SHP77 (cell line): ENCODE measurements at regions not wholly inside any gene's neighbourhood (a gene's known extent, or its start where the extent isn't known, plus 50 kb on each side); places are given as distances from the start of the nearest gene placed in this dataset.
"Not testable (repeated sequence)": the region's sequence is repeated elsewhere in the genome, so short reads cannot be mapped to it uniquely, and the experiment has no call there.

ENCODE experiments used
- DNase-seq, 2 experiments: peaks; one replicate each; lab custom pipeline; 2025; lab: John Stamatoyannopoulos, UW

DNA sequence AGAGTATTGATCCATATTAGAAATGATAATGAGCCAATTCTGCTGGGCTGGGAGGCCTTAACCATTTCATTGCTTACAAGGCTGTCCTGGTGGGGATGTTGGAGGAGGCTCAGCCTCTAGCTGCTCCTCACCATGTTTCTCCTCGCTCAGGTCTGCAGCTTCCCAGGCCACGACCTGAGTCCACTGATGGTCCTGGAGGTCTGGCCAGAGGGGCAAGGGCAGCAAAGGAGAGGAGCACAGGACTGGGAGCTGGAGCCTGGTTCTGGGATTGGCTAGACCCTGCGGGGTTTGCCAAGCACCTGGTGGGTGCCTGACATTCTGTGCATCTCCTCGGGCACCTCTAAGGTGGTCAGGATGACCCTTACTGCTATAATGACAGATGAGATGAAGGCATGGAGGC, 92.6 kb downstream of the KIF26A start:
- no peak for DNase-seq

DNA sequence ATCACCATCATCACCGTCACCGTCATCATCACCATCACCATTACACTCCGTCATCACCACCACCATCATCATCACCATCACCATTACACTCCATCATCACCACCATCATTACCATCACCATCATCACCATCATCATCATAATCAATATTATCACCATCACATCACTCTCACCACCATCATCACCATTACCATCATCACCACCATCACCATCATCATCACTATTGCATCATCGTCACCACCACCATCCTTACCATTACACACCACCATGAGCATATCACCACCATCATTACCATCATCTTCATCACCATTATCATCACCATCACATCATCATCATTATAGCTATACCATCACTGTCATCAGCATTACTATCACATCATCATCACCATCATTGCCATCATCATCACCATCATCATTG, 93.7 kb downstream of the KIF26A start:
- no peak for DNase-seq

DNA sequence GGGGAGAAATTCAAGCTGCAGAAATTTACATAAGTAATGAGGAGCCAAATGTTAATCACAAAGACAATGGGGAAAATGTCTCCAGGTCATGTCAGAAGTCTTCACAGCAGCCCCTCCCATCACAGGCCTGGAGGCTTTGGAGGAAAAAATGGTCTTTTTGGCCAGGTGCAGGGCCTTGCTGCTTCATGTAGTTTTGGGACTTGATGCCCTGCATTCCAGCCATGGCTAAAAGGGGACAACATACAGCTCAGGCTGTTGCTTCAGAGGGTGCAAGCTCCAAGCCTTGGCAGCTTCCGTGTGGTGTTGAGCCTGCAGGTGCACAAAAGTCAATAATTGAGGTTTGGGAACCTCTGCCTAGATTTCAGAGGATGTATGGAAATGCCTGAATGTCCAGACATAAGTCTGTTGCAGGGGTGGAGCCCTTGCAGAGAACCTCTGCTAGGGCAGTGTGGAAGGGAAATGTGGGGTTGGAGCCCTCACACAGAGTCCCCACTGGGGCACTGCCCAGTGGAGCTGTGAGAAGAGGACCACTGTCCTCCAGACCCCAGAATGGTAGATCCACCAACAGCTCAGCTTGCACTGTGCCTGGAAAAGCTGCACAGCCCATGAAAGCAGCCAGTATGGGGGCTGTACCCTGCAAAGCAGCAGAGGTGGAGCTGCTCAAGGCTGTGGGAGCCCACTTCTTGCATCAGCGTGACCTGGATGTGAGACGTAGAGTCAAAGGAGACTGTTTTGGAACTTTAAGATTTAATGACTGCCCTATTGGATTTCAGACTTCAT, 95.8 kb downstream of the KIF26A start:
- DNase-seq: not testable (repeated sequence)

DNA sequence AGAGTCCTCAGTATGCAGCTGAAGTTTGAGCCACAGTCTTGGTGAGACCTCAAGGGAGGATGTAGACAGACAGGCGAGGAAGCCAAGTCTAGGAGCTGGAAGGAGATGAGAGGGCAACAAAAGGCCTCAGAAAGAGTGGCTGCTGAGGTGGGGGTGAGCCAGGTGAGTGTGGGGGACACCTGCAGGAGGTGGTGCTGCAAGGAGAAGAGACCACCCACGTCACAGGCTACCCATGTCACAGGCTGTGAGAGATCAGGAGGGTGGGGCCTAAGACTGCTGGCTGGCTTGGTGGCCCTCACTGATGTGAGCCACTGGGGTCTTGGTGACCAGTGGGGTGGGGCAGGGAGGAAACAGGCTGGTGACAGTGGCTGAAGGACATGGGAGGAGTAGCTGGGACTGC, 97.3 kb downstream of the KIF26A start:
- DNase-seq: no peak

DNA sequence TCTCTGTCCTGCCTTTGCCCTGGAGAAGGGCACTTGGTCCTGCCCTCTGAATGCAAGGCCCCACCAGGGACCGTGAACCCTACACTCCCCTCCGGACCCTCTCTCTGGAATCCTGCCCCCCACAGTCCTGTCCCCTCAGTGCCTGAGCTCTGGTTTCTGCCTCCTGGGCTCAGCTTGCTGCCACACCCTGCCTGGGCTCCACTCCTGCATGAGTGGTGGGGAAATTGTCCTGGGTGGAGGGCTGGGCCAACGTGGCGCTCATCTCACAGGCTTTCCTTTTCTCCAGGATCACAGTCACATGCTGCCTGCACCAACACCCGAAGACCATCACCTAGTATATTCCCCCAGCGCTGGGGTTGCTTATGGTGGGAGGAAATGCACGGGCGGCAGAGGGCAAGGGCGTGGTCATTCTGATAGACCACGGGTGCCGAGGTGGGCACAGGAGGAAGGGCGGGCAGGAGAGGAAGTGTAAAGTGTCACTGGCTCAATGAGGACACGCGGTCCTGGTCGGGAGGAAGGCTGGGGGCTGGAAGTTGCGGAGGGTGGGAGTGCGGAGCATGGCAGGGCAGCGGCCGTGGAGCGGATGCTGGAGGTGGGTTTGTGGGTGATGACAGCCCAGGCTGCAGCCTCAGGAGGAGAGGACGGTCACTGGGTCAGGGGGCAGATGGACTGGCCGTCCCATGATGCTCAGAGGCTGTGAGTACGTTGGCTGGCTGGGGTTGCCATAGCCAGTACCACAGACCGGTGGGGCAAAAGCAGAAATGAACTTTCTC, 99.5 kb downstream of the KIF26A start:
- DNase-seq: no peak

DNA sequence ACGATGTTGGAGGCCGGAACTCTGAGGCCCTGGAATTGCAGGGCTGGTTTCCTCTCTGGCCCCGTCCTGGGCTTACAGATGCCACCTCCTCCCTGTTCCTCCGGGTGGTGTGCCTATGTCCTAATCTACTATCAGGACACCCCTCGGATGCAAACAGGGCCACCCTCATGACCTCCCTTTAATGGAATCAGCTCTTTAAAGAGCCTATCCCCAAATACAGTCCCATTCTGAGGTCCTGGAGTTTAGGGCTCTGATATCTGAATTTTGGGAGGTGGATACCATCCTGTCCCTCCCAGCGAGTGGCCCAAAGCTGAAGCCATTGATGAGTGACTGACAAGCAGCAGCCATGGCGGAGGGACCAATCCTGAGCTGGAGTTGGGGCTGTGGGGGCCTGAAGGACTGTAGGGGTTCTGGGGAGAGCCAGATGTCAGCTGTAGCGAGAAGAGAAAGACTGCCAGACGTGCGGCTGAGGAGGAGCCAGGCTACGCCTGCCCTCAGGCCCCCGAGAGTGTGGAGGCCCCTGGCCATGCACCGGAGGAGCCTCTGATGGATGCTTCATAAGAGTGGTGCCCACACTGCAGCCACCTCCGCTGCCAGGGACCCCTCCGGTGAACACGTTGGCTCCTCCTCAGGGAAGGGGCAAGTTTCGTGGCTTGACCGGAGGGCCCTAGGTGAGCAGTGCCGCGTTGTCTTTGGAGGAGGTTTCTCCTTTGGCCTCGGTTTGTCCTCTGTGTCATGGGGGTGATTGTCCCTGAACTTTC, 100.2 kb downstream of the KIF26A start:
- no peak for DNase-seq

DNA sequence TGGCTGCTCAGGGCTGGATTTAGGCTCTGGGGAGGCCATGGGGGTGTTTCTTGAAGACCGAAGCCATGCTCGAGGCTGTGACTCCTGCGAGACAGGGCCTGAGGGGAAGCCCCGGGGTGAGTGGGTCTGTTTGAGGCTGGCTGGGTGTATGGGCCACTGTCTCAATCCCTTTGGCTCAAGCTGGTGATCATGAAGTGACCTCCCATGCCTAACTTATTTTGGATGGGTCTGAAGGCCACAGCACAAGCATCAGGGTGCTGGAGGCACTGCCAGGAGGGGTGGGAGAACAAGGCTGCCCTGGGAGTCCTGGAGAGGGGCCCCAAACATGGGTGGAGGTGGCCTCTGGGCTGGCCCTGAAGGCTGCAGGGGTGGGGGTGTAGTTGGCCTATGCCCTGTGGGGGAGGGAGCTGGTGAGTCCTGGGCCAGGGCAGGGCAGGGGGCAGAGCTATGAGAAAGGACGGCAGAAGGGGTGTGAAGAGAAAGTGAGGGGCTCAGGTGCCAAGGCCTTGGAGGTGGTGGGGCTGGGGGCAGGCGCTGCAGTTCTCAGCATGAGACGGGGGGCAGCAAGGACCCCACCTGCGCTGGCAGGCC, 100.9 kb downstream of the KIF26A start:
- no peak for DNase-seq

DNA sequence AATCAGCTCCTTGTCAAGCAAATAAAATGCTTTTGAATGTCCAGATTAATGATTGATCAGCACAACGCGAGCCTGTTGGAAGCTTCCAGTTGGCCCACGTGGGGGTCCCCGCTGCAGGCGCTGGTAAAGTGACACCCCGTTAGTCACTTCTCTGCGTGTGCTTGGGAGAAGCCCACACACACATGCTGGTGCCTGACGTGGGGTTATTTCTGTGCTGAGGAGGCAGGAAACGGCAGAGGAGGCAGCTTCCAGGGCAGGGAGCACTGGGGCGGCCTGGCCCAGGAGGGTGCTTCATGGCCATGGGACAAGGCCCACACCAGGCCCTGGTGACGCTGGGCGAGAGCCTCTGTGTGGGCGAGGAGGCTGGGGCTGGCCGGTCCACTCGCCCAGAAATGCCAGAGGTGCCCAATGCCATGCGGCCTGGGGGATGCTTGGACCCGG, 101.5 kb downstream of the KIF26A start:
- no peak for DNase-seq

DNA sequence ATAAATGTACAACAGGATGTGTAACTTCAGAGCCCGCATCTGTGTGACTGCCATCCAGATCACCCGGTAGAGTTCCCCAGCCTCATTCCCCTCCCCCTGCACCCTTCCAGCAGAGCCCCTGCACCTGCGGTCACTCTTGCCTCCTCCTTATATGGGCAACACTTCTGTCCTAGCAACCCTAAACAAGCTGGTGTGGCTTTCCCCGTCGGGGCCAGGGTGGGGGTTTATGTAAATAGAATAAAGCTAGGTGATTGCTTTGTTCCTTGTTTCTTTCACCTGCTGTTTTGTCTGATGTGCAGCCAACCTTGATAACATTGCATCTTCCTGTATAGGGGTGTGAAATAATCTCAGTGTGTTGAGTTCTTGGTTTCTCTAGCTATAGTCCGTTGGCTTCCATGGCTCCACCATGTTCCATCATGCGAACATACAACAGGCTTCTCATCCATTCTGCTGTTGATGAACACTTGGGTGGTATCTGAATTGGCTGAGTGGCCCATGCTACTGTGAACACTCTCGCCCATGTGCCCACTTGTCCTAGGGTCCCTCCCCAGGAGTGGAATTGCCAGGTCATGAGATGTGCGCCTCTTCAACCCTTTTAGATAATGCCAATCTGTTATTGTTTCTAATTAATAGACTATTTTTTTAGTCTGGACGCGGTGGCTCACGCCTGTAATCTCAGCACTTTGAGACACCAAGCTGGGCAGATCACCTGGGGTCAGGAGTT, 102.2 kb downstream of the KIF26A start:
- DNase-seq: peak; percentile 73 to 84

DNA sequence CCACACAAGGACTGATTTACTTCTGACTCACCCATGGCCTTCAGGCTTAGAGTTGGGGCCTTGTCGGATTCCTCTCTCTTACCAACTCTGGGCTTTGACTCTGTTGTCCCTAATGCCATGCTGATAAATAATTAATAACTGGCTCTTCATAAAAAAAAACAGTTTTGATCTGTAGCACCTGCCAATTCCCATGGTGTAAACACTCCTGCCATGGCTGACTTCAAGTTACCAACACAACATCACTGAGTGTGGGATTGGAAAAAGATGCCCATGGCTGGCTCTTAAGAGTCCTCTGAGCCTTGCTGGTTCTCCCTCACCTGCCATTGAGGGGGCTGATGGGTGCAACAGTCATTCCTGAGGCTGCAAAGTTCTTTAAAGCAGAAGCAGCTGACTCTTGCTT, 104.8 kb downstream of the KIF26A start:
- DNase-seq: no peak

DNA sequence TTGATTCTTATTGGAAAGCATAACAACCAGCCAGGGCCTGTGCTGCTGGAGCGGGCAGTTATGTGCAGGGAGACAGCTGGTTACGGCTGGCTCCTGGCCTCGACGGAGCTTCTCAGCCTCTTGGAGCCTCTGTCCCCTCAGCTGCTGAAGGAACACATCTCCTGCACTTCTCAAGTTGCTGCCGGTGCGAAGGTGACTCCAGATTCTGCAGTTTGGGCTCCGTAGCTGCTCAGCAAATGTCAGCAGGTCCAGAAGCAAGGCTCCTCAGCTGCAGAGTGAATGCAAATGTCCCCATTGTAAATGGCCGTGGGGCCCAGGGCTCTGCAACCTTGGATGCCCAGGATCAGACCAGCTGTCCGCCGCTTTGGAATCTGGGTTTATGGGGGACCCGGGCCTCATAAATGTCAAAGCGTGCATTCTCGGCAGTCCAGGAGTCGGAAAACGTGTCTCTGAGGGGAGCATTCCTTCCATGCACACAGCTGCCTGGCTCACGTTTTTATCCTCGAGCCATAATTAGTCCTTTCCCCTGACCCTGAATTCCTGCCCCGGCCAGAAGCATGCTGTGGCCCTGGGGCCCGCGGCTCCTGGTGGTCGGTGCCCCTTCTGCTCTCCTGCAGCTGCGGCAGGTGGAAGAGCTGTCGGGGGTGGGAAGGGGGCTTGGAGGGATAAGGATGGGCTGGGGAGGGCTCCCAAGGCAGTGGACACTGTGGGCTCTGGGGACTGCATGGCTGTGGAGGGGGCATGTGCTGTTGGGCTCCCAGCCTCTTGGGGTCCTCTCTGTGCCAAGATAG, 106.0 kb downstream of the KIF26A start:
- no peak for DNase-seq

DNA sequence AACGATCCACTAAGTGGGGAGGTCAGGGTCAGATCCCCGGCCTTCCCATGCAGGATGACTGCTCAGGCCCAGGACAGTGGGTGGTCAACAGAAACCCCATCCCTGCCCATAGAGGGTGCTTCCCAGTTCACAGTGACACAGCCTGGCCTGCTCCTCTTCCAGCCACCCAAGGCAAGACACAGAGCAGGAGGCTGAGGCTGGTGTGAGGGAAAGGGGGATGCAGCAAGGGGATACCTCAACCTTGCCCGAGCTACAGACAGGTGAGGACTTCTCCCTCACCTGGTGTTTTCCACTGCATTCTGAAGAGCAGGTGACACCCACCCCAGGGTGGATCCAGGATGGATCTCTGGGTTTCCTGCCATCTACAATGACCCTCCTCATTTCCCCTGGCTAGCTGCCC, 106.7 kb downstream of the KIF26A start:
- no peak for DNase-seq

DNA sequence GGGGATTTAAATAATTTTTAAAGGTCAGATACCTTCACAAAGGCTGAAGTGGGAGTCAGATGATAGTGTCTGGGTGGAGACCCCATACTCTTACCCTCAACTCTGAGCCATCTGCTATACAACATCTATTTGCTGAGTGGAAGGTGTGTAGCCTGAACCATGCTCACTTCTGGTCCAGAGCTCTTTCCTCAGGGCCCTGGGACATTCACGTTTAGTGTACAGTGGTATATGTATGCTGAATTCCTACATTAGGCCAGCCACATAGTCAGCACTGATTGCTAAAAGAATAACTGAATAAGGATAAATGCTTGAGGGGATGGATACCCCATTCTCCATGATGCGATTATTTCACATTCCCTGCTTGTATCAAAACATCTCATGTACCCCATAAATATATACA, 107.3 kb downstream of the KIF26A start:
- no peak for DNase-seq

DNA sequence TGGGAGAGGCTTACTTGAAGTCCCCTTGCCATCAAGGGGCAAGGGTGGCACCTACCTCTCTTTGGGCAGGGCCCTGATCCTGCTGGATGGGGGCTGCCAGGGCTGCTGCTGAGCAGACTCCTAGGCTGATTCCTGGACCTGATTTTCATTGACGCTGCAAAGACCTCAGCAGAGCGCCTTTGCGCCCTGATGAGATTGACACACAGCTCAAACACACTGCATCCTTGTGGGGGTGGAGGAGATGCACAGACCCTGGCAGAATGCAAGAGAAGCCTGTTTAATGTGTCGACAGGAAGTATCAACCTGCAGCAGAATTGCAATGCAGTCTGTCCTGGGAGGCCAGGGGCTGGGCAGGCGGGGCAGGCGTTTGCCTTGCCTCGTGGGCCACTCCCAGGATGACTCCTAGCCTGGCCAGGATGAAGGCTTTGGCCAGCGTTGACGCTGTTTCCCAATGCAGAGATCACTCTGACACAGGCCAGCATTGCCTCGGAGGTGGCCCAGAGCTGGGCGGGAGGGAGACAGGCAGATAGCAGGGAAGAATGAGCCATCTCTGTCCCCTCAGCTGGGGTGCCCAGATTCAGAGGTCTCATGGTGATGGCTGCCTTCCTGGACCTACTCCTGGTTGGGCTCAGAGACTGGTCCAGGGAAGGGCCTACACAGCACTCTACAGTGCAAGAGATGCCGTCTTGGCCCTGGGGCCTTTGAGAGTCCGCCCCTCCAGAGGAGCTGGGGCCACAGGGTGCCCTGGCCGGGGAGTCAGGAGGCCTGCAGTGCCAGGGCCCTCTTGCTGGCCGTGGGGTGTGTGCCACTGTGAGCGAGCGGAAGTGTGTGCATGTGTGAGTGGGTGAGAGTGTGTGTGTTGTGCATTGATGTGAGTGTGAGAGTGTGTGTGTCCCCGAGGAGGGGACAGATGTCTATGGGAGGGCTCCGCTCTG, 108.3 kb downstream of the KIF26A start:
- DNase-seq: no peak

DNA sequence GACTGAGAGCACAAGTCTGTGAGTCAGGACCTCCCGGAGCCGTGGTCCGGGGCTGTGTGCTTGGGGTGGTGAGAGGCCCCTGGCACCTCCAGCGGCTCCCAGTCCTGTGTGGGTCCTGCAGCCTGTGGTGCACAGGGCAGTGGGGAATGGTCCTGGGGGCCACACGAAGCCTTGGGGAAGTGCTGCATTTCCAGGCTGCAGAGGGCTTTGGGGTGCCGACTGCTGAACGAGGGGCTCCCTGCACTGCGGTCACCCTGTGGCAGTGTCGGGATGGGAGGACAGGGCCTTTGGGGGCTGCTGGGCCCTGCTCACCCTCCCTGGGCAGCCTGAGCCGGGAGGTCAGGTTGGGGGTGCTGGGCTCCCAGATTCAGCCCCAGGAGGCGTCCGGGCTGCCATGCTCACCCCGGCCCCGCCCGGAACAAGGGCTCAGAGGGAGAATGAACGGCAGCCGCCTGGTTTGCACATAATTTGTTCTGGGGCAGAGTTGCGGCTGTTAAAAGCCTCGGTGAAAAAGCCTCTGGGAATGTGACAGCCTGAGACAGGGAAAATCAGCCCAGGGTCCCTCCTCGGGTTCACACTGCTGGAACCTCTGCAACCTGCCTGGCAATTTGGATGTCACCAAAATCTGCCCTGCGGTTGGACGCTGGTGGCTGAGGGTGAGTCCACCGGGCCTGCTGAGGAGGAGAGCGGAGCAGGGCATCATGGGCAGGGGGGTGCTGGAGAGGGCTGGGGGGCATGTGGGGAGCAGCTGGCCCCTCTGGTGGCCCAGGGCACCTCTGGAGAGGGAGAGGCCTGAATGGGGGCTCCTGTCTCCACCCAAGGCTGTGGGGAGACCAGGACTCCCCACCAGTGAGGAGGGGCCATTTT, 109.2 kb downstream of the KIF26A start:
- DNase-seq: no peak

DNA sequence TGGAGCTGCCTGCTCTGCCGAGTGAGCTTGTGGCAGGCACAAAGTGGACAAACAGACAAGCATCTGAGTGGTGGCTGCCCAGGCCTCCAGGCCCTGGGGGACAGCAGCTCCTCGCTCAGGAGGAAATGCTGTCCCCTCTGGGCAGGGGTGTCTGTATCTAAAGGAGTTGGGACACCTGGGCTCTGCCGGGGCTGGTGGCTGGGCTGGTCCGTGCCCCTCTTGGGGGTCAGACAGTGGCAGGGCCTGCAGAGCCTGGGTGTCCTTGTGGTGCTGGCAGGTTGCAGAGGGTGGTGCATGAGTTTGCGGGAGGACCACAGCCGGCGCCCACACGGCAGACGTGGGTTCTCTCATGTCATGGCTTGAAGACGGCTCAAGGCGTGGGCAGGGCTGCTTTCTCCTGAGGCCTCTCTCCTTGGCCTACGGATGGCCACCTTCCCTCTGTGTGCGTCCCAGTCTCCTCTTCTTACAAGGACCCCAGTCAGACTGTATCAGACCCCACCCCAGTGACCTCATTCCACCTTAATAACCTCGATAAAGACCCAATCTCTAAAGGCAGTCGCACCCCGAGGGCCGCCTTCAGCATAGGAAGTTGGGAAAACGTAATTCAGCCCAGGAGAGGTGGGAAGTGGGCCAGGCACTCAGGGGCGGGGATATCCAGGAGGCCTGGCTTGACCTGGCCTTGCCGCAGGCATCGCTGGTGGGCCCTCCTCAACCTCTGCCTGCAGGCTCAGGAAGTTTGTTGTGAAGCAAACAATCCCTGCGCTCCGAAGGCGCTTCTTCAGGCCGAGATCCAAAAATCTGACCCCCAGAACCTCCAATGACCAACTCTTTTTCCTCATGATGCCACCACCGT, 110.0 kb downstream of the KIF26A start:
- DNase-seq: no peak

DNA sequence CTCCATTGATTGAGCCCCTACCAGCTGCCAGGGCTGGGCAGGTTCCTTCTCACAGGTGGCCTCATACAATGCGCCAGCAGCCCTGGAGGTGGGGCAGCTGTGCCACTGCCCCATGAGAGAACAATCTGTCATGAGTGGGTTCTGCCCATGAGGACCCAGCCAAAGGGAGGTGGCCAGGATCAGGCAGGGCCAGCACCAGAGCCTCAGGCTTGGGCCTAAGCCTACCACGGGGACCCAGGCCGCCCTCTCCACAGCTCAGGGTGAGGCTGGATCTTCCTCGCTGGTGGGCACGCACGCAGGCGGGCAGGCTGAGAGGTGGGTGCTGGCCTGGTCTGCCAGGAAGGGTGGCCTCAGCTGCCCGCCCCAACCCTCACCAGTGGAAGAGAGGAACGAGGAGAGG, 110.7 kb downstream of the KIF26A start:
- DNase-seq: no peak

DNA sequence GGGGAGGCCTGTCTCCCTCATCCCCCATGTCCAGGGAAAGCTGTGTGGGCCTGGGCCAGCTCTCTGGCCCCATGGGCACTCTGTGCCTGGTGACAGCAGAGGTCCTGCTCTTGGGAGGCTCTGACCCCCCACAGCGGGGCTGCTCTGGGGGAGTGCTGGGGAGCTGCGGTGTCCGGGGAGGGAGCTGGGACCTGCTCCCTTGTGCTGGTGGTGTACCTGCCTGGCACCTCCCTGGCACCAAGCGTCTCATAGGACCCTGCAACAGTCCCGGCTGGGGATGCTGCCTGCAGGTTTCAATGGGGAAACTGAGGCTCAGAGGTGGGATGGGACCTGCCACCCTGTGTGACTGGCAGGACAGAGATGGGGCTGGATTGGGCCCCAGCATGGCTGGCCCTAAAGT, 111.3 kb downstream of the KIF26A start:
- no peak for DNase-seq
